Chondrocyte (in vitro differentiated cells): ENCODE measurements at regions not wholly inside any gene's neighbourhood (a gene's known extent, or its start where the extent isn't known, plus 50 kb on each side); places are given as distances from the start of the nearest gene placed in this dataset.

ENCODE experiments used
- DNase-seq: peaks from one replicate; pipeline ENCODE4 v3.0.0; 2021; ENCODE audit warnings: mixed read lengths, low spot score
- H3K27ac Mint-ChIP-seq: one replicate; pipeline ENCODE4 v1.8.0; 2021; ENCODE audit warnings: mild to moderate bottlenecking, moderate library complexity, mixed read lengths; ENCODE audit not compliant: unreplicated experiment
- H3K27me3 Mint-ChIP-seq: 2 replicates; pipeline ENCODE4 v1.8.0; 2021; ENCODE audit warnings: low read depth, mixed read lengths
- H3K36me3 Mint-ChIP-seq: 2 replicates; pipeline ENCODE4 v1.8.0; 2021; ENCODE audit warnings: low read depth, mixed read lengths
- H3K4me1 Mint-ChIP-seq: 2 replicates; pipeline ENCODE4 v1.8.0; 2021; ENCODE audit warnings: low read depth, mild to moderate bottlenecking, mixed read lengths
- H3K4me3 Mint-ChIP-seq: one replicate; pipeline ENCODE4 v1.8.0; 2021; ENCODE audit warnings: mild to moderate bottlenecking, moderate library complexity, mixed read lengths; ENCODE audit not compliant: unreplicated experiment
- H3K9me3 Mint-ChIP-seq: 2 replicates; pipeline ENCODE4 v1.8.0; 2021; ENCODE audit warnings: low read depth, mixed read lengths
- TF ChIP-seq, protein P1 (sequence below): fragments of 200-600 bp; sonication (generic); IDR thresholded peaks from 2 replicates; pipeline ENCODE4 v1.5.0; 2021; ENCODE audit warnings: antibody characterized with exemption, mild to moderate bottlenecking, moderate library complexity

DNA sequence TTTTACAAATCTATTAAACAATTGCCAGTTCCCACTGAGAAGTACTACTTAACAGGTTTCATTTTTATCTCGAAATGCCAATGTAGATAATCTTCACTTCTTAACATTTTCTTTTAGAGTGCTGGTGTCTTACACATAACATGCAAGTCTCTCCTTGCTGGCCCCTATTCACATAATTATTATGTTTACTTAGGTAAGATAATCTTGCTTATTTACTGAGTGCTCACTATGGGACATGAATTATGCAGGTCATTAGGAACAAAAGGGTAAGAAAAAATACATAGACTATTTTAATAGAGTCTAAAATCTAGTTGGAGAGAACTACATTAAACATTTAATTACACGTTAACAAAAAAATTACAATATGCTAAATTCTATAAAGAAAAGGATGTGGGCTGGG, 328.4 kb downstream of the PRR16 start:
- H3K36me3 Mint-ChIP-seq = no peaks in the 10 kb centered on the region
- TF ChIP-seq, protein P1, sequence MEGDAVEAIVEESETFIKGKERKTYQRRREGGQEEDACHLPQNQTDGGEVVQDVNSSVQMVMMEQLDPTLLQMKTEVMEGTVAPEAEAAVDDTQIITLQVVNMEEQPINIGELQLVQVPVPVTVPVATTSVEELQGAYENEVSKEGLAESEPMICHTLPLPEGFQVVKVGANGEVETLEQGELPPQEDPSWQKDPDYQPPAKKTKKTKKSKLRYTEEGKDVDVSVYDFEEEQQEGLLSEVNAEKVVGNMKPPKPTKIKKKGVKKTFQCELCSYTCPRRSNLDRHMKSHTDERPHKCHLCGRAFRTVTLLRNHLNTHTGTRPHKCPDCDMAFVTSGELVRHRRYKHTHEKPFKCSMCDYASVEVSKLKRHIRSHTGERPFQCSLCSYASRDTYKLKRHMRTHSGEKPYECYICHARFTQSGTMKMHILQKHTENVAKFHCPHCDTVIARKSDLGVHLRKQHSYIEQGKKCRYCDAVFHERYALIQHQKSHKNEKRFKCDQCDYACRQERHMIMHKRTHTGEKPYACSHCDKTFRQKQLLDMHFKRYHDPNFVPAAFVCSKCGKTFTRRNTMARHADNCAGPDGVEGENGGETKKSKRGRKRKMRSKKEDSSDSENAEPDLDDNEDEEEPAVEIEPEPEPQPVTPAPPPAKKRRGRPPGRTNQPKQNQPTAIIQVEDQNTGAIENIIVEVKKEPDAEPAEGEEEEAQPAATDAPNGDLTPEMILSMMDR = no peak
- no peaks in the 10 kb centered on the region for H3K4me1 Mint-ChIP-seq
- no peak for DNase-seq
- H3K27me3 Mint-ChIP-seq = peaks cover 7% of the 10 kb centered on the region
- no peaks in the 10 kb centered on the region for H3K9me3 Mint-ChIP-seq
- no peak overlapping the region for H3K27ac Mint-ChIP-seq
- H3K4me3 Mint-ChIP-seq = no peak overlapping the region

DNA sequence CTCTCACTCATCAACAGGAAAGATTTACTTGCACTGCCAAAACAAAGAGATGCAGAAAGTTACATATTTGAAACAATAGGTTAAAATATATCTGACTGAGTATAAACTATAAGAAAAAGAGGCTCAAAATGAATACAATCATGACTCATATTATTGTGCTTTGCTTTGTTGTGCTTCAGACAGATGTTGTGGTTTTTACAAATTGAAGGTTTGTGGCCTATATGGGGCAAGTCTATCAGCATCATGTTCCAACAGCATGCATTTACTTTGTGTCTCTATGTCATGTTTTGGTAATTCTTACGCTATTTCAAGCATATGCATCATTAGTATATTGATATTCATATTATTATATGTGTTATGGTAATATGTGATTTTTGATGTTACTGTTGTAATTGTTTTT, 330.0 kb downstream of the PRR16 start:
- no peak for DNase-seq
- TF ChIP-seq, protein P1 = no peak
- no peaks in the 10 kb centered on the region for H3K36me3 Mint-ChIP-seq
- no peak overlapping the region for H3K27ac Mint-ChIP-seq
- peaks cover 7% of the 10 kb centered on the region for H3K27me3 Mint-ChIP-seq
- H3K4me1 Mint-ChIP-seq = no peaks in the 10 kb centered on the region
- H3K4me3 Mint-ChIP-seq = no peak overlapping the region
- no peaks in the 10 kb centered on the region for H3K9me3 Mint-ChIP-seq

DNA sequence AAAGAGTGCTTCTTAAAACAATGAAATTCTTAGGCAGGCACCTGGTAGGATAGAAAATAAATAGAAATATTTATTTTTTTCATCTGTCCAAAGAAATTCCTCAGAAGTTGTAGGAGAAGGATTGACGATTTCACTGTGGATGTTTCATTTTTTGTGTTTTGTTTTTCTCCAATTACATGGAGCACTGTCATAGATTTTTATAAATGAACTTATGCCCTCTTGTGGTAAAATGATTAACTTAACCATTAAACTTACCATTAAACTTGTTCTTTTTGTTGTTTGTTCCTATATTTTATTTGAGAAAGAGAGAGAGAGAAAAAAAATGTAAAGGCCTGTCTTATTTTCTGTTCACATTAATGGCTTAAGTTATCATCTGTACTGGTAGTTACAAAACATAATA, 339.2 kb downstream of the PRR16 start:
- Mint-ChIP-seq H3K27me3 (peaks cover 4% of the 10 kb centered on the region), H3K36me3 (peaks cover 2% of the 10 kb centered on the region), H3K9me3 (peaks cover 8% of the 10 kb centered on the region), H3K27ac (no peak overlapping the region), H3K4me3 (no peak overlapping the region), H3K4me1 (peaks cover 19% of the 10 kb centered on the region)
- TF ChIP-seq, protein P1 = peak; percentile 81
- DNase-seq = no peak

DNA sequence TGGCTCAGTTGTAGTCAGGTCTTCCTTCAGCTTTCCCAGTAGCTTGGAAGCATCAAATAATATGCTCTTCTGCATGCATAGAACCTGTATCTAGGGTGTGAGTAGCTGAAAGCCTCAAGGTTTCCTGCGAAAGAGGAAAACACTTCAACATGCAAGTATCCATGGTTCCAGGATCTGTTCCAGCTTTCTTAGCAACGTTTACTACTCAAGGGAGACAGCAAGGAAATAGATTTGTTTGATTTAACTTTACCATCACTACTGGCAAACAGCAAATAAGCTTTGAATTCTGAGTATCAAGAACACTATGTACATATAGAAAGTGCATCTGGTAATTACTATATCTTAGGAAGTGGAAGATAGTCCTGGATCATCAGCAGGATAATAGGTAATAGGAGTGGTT, 341.0 kb downstream of the PRR16 start:
- Mint-ChIP-seq H3K27me3 (peaks cover 4% of the 10 kb centered on the region), H3K9me3 (peaks cover 4% of the 10 kb centered on the region), H3K4me3 (no peak overlapping the region), H3K36me3 (peaks cover 2% of the 10 kb centered on the region), H3K4me1 (peaks cover 26% of the 10 kb centered on the region), H3K27ac (no peak overlapping the region)
- TF ChIP-seq, protein P1 = no peak
- DNase-seq = no peak

DNA sequence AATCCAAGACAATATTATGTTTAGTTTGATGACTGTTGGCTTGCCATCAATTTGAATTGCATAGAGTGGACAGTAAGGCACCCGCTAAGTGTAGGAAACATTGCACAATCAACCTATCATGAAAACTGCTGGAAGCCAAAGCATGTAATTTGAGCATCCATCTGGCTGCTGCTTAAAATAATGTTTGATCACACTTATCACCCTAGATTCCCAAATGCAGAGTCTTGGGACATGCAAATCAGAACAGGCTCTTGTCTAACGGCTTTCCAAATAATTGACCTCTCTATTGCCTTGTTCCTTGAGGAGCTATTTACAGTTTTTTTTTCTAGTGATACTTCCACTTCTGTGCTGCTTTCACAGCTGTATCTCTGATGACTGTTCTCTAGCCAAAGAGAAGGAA, 342.1 kb downstream of the PRR16 start:
- peaks cover 4% of the 10 kb centered on the region for H3K27me3 Mint-ChIP-seq
- no peak overlapping the region for H3K4me3 Mint-ChIP-seq
- peaks cover 26% of the 10 kb centered on the region for H3K4me1 Mint-ChIP-seq
- DNase-seq = no peak
- H3K36me3 Mint-ChIP-seq = peaks cover 2% of the 10 kb centered on the region
- TF ChIP-seq, protein P1 = no peak
- H3K27ac Mint-ChIP-seq = no peak overlapping the region
- H3K9me3 Mint-ChIP-seq = peaks cover 4% of the 10 kb centered on the region
